Activated T-cell treated with anti-CD3 and anti-CD28 coated beads, Interleukin-2, amount 50 U/mL, for 4 hours (primary cell): ENCODE measurements at regions not wholly inside any gene's neighbourhood (a gene's known extent, or its start where the extent isn't known, plus 50 kb on each side); places are given as distances from the start of the nearest gene placed in this dataset.

Source experiments
- ATAC-seq, 2 donors: fragments of 200-7000 bp; cut with Tn5 transposase; one replicate each; pipeline ENCODE4 v1.10.0; 2021
- DNase-seq: peaks from one replicate; pipeline ENCODE4 v3.0.0-alpha.2; 2020
- H3K27me3 Mint-ChIP-seq: one replicate; pipeline ENCODE4 v1.8.0; 2021; ENCODE audit warnings: low read depth, mixed read lengths
- H3K36me3 Mint-ChIP-seq: one replicate; pipeline ENCODE4 v1.8.0; 2022; ENCODE audit warnings: mixed read lengths; ENCODE audit not compliant: insufficient read depth
- H3K4me1 Mint-ChIP-seq: one replicate; pipeline ENCODE4 v1.8.0; 2021; ENCODE audit warnings: low read depth, mixed read lengths
- H3K4me3 Mint-ChIP-seq: one replicate; pipeline ENCODE4 v1.8.0; 2021; ENCODE audit warnings: mild to moderate bottlenecking, moderate library complexity, mixed read lengths
- H3K9me3 Mint-ChIP-seq: one replicate; pipeline ENCODE4 v1.8.0; 2021; ENCODE audit warnings: mixed read lengths

DNA sequence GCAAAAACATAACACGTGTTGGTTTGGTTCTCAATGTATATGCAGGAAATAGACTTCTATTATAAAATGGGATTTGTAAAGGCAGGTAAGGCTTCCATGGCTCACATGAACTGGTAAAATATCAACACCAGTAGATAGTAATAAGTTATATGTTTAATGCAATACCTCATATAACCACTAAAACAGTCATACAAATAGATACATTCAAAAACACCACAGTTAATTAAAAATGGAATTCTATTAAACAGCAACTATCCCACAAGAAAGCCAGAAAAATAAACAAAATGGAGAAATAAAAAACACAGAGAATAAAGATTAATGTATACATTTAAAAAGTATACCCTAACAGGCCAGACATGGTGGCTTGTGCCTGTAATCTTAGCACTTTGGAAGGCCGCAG is 243.8 kb upstream of the LRATD1 start:
- H3K27me3 Mint-ChIP-seq, result no peaks in the 10 kb centered on the region
- H3K4me1 Mint-ChIP-seq, result no peaks in the 10 kb centered on the region

DNA sequence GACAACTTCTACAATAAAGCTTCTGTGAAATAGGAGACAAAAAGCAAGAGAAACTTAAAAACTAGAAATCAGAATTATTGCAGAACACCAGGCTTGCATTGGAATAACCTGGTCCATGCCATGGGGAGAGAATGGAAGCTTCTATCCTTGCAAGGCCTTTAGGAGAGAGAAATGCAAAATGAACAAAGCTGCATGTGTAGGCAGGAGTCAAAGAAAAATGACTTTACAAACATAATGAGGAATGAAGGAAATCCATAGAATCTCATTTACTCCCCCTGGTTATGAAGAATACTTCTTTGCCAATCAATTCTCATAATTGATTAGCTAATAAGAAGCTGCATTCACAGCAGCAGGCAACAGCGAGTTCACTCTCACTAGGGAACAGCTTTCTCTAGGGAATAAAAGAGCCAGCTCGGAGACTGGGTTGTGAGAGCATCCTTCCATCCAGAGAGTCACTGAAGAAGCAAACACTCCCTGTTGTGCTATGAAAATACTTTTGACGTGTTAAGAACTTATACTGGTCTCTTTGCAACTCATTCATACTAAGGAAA is 235.9 kb upstream of the LRATD1 start:
- no peaks in the 10 kb centered on the region for H3K4me1 Mint-ChIP-seq
- no peaks in the 10 kb centered on the region for H3K27me3 Mint-ChIP-seq
- DNase-seq, result no peak
- H3K4me3 Mint-ChIP-seq, result no peak overlapping the region
- no peak for ATAC-seq
- no peaks in the 10 kb centered on the region for H3K36me3 Mint-ChIP-seq
- H3K9me3 Mint-ChIP-seq, result no peaks in the 10 kb centered on the region

More for the DNA sequence above, 243.8 kb upstream of the LRATD1 start:
- no peaks in the 10 kb centered on the region for H3K36me3 Mint-ChIP-seq
- H3K4me3 Mint-ChIP-seq, result no peak overlapping the region
- no peak for ATAC-seq
- H3K9me3 Mint-ChIP-seq, result no peaks in the 10 kb centered on the region
- DNase-seq, result no peak

- Mint-ChIP-seq H3K36me3 (no peaks in the 10 kb centered on the region), H3K4me3 (no peak overlapping the region), H3K4me1 (no peaks in the 10 kb centered on the region), H3K27me3 (no peaks in the 10 kb centered on the region), H3K9me3 (no peaks in the 10 kb centered on the region)
- ATAC-seq (no peak), DNase-seq (no peak)
Observed at GRCh38 chr2:14398641-14399040, 233.9 kb upstream of the LRATD1 start.

GRCh38 chr2:14401873-14402272 is 230.6 kb upstream of the LRATD1 start:
- H3K27me3 Mint-ChIP-seq, result no peaks in the 10 kb centered on the region
- no peaks in the 10 kb centered on the region for H3K9me3 Mint-ChIP-seq
- H3K36me3 Mint-ChIP-seq, result no peaks in the 10 kb centered on the region
- no peak overlapping the region for H3K4me3 Mint-ChIP-seq
- no peaks in the 10 kb centered on the region for H3K4me1 Mint-ChIP-seq
- ATAC-seq (no peak), DNase-seq (no peak)

DNA sequence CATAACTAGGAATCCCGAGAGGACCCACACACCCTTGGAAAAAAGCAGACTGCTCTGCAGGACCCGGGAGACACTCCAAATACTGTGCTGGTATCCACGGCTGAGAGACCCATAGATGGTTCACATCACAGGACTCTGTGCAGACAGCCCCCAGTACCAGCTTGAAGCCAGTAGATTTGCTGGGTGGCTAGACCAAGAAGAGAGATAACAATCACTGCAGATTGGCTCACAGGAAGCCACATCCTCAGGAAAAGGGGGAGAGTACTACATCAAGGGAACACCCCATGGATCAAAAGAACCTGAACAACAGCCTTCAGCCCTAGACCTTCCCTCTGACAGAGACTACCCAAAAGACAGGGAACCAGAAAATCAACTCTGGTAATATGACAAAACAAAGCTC is 223.8 kb upstream of the LRATD1 start:
- no peaks in the 10 kb centered on the region for H3K36me3 Mint-ChIP-seq
- no peaks in the 10 kb centered on the region for H3K27me3 Mint-ChIP-seq
- H3K4me3 Mint-ChIP-seq, result no peak overlapping the region
- no peak for DNase-seq
- H3K4me1 Mint-ChIP-seq, result no peaks in the 10 kb centered on the region
- H3K9me3 Mint-ChIP-seq, result peaks cover 6% of the 10 kb centered on the region
- no peak for ATAC-seq

- Mint-ChIP-seq H3K36me3 (no peaks in the 10 kb centered on the region), H3K27me3 (no peaks in the 10 kb centered on the region), H3K4me3 (no peak overlapping the region), H3K9me3 (peaks cover 7% of the 10 kb centered on the region), H3K4me1 (no peaks in the 10 kb centered on the region)
- DNase-seq (no peak), ATAC-seq (no peak)
Observed at GRCh38 chr2:14417551-14417950, 215.0 kb upstream of the LRATD1 start.

DNA sequence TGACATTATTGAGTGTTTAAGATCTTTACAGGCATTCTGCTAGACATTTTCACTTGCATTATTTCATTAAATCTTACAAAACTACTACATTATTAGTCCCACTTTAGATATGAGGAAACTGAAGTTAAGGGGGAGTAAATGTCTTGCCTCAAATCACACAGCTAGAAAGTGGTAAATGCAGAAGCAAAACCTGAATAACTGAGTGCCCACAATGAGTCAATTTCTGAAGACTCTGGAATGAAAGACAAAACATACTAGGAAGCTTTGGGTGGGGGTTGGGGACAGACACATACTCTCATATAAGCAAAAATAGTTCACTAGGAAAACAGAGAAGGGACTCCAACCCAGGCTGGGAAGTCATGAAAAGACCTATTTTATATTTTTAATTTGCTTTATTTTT is 214.4 kb upstream of the LRATD1 start:
- ATAC-seq (no peak), DNase-seq (no peak)
- peaks cover 7% of the 10 kb centered on the region for H3K9me3 Mint-ChIP-seq
- H3K4me1 Mint-ChIP-seq, result no peaks in the 10 kb centered on the region
- no peak overlapping the region for H3K4me3 Mint-ChIP-seq
- H3K36me3 Mint-ChIP-seq, result no peaks in the 10 kb centered on the region
- no peaks in the 10 kb centered on the region for H3K27me3 Mint-ChIP-seq

DNA sequence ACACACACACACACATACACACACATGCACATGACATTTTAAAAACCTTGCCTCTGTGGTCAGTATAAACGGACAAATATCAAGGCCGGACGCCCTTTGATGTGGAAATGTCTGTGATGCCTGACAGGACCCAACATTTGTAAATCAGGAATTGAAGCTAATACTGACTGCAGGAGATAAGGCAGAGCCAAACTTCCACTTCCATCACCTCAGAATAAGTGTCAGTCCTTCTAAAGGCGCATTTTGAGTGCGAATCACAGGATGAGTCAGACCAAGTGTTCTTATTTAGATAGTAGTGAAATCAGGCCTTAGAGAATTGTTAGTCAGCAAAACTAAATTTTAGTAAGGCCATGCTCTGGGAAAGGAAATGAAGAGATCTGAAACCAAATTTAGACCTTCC is 211.7 kb upstream of the LRATD1 start:
- Mint-ChIP-seq H3K9me3 (peaks cover 4% of the 10 kb centered on the region), H3K36me3 (no peaks in the 10 kb centered on the region), H3K4me3 (no peak overlapping the region), H3K27me3 (no peaks in the 10 kb centered on the region), H3K4me1 (no peaks in the 10 kb centered on the region)
- no peak for DNase-seq
- no peak for ATAC-seq

DNA sequence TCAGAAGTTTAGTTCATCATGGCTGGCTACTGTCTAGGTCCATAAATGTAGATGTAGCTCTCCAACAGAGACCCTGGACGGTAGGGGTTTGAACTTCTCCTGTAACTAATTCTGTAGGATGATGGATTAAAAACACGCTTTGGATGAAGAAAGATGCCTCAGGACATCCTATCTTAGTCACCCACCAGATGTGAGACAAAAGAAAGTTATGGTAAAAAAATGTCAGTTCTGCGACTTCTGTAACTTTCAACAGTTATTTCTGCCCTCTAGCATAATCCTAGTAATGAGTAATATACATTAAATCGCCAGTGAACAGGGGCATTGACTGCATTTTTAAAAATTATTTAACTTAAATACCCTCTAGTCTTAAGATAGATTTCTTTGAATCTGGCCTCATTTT is 210.1 kb upstream of the LRATD1 start:
- no peaks in the 10 kb centered on the region for H3K4me1 Mint-ChIP-seq
- DNase-seq (no peak), ATAC-seq (no peak)
- H3K27me3 Mint-ChIP-seq, result no peaks in the 10 kb centered on the region
- H3K9me3 Mint-ChIP-seq, result peaks cover 4% of the 10 kb centered on the region
- no peaks in the 10 kb centered on the region for H3K36me3 Mint-ChIP-seq
- no peak overlapping the region for H3K4me3 Mint-ChIP-seq

DNA sequence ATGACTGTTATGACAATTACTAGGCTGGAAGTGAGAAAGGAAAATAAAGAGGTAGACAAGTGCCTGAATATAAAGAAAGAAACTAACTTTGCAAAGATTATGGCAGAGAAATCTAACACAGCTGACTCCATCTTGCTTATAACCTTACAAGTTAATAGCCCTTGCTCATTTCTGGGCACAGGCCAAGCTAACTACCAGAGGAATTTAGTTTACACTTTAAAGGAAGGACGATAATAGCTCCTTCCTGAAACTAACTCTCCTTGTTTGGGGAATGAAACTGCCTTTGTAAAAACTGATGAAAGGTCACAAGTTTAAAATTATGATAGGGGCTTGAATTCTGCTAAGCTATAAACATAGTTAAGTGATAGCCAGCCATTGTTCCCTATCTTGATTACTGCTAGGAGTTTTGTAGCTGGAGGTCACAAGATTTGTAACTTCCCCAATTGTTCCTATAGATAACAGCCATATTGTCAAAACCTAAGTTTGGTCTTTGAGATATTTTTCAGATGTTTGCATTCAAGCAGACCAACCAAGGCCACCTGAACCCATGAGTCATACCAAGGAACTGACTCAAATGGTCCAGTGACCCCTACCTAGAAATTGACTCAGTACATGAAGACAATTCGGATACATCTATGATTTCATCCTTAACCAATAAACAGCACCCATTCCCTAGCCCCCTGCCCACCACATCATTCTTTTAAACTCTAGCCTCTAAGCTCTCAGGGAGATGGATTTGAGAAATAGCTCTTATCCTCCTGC is 209.2 kb upstream of the LRATD1 start:
- Mint-ChIP-seq H3K36me3 (no peaks in the 10 kb centered on the region), H3K4me1 (no peaks in the 10 kb centered on the region), H3K4me3 (no peak overlapping the region), H3K9me3 (peaks cover 4% of the 10 kb centered on the region), H3K27me3 (no peaks in the 10 kb centered on the region)
- DNase-seq, result no peak
- ATAC-seq, result no peak

- H3K4me3 Mint-ChIP-seq, result no peak overlapping the region
- H3K9me3 Mint-ChIP-seq, result peaks cover 8% of the 10 kb centered on the region
- H3K27me3 Mint-ChIP-seq, result no peaks in the 10 kb centered on the region
- no peaks in the 10 kb centered on the region for H3K4me1 Mint-ChIP-seq
- H3K36me3 Mint-ChIP-seq, result no peaks in the 10 kb centered on the region
- DNase-seq (no peak), ATAC-seq (no peak)
Observed at GRCh38 chr2:14424478-14425390, 207.8 kb upstream of the LRATD1 start.

- Mint-ChIP-seq H3K4me1 (no peaks in the 10 kb centered on the region), H3K27me3 (no peaks in the 10 kb centered on the region), H3K9me3 (peaks cover 7% of the 10 kb centered on the region), H3K36me3 (no peaks in the 10 kb centered on the region), H3K4me3 (no peak overlapping the region)
- no peak for ATAC-seq
- DNase-seq, result no peak
Observed at GRCh38 chr2:14425869-14426268, 206.6 kb upstream of the LRATD1 start.

GRCh38 chr2:14428056-14428455 is 204.5 kb upstream of the LRATD1 start:
- Mint-ChIP-seq H3K9me3 (peaks cover 7% of the 10 kb centered on the region), H3K27me3 (no peaks in the 10 kb centered on the region), H3K4me1 (no peaks in the 10 kb centered on the region), H3K36me3 (no peaks in the 10 kb centered on the region), H3K4me3 (no peak overlapping the region)
- ATAC-seq (no peak), DNase-seq (no peak)

DNA sequence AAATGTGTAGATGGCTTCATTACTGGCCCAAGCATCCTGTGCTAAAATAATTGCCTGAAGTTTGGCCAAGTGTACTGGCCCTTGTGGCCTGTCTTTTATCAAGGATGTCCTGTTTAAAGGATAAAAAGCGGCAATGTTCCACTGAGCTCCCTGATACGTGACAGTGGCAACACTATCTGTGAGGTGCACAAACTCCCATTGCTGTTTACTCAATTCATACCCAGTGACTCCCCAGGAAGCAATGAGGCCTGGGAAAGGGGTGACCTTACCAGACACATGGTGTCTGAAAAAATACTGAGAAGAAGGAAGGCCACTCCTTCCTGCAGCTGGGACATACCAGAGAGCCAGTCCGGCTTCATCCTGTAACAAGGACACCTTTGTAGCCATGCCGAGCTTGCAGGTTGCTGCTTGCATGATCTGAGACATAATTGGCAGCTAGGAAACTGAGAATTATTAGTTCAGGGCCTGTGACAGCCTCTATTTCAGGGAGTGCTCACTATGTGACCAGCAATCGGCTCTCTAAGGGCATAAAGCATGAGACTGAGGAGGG is 198.5 kb upstream of the LRATD1 start:
- H3K4me3 Mint-ChIP-seq, result no peak overlapping the region
- no peaks in the 10 kb centered on the region for H3K4me1 Mint-ChIP-seq
- ATAC-seq (no peak), DNase-seq (no peak)
- peaks cover 11% of the 10 kb centered on the region for H3K9me3 Mint-ChIP-seq
- no peaks in the 10 kb centered on the region for H3K27me3 Mint-ChIP-seq
- H3K36me3 Mint-ChIP-seq, result no peaks in the 10 kb centered on the region
